ENCODE measurements at regions not wholly inside any gene's neighbourhood (a gene's known extent, or its start where the extent isn't known, plus 50 kb on each side); places are given as distances from the start of the nearest gene placed in this dataset.
"Not testable (repeated sequence)": the region's sequence is repeated elsewhere in the genome, so short reads cannot be mapped to it uniquely, and the experiment has no call there.

- DNase-seq, result no peak
Observed at GRCh38 chr5:57653636-57654290, 171.2 kb upstream of the ACTBL2 start.

DNA sequence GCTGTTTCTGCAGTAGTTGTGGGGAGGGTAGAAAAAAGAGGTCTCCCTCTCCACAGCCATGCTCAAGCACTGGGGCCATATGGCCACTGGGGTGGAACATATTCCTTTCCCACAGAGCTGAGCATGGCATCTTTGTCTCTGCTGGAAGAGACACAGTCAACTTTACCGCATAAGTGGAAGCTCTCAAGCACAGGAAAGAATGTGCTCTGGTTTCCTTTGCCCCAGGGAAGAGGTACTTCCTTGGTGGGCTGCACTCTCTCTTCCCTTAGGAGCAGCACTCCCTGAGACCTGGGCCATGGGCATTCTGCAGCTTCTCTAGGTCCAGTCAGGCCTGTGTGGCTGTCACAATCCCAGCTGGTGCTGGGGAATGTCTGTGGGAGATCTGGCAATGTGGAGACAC, 168.5 kb upstream of the ACTBL2 start:
- DNase-seq, result no peak

- DNase-seq, result peak; percentile 11
Observed at GRCh38 chr5:57650360-57651069, 167.9 kb upstream of the ACTBL2 start.

DNA sequence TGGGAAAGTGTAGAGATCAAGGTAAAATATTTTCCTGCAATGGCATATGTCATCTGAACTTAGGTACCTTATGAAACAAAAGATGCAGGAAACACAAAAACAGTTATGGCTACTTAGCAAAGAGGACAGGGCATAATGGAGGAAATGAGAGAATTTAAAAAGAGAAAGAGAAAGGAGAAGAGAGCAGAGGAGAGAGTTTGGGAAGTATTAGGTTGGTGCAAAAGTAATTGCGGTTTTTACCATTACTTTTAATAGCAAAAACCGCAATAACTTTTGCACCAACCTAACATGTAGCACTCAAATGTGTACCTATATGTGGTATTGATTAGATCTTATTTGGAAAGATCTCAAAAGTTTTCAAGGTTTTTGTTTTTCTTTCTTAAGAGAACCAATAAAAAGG, 160.1 kb upstream of the ACTBL2 start:
- DNase-seq, result no peak

DNA sequence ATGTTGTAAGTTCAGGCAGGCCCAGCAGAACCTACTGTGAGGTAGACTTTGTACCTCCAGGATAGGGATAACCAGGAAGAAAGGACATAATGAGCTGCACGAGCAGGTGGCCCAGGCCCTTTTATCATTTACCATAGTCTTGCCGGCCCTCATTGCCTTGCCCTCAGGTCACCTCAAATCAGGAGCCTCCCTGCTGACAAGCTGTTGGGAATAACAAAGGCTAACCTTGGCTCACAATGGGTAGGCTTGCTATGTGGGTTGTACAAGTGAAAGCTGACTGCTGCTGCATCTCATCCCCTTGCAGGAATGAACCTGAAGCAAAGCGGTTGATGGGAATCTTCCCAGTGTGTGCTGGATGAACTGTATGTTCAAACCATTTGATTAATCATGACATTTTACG, 159.5 kb upstream of the ACTBL2 start:
- DNase-seq, result no peak

DNA sequence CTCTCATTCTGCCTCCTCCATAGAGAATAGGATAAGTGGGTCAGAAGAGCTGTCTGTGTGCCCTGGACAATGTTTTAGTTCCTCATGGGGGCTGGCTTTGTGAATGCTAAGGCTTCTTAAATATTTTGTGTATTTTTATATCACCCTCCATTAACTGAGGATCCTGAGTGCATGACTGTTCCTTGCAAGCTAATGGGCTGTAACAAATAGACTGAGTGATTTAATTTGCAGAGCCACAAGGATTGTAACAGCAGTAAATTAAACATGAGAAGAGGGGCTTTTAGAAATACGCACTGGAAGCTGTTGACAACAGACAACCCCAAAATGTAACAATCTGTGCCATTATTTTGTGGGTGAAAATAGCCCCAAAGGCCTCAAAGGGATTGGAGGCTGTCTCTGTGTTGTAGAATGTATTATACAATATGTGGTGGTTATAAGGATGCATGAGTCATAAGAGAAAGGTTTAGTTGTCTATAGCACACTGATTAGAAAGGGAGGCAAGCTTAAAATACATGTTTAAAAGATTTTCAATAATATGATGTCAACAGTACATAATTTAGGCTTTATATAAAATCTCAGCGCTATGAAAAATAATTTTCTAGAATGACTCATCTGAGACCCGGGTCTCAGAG, 152.7 kb upstream of the ACTBL2 start:
- DNase-seq, result no peak

DNA sequence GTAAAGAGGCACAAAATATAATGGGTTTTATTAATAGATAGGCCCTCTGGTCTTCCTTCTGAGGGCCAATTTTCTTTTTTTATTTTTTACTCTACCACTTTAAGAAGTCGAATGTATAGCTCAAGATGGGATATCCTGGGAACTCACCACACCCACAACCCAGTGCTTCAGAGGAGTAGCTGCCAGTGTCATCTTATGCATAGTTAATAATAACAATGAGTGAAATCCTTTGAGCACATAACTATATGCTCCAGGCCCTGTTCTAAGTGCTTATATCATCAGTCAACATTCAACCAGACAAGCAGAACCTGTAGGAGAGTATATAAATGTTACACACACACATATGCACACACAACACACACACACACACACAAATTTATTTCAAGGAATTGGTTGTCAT, 150.3 kb upstream of the ACTBL2 start:
- no peak for DNase-seq

DNA sequence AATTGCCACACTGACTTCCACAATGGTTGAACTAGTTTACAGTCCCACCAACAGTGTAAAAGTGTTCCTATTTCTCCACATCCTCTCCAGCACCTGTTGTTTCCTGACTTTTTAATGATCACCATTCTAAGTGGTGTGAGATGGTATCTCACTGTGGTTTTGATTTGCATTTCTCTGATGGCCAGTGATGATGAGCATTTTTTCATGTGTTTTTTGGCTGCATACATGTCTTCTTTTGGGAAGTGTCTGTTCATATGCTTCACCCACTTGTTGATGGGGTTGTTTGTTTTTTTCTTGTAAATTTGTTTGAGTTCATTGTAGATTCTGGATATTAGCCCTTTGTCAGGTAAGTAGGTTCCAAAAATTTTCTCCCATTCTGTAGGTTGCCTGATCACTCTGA, 148.5 kb upstream of the ACTBL2 start:
- not testable (repeated sequence) for DNase-seq

DNA sequence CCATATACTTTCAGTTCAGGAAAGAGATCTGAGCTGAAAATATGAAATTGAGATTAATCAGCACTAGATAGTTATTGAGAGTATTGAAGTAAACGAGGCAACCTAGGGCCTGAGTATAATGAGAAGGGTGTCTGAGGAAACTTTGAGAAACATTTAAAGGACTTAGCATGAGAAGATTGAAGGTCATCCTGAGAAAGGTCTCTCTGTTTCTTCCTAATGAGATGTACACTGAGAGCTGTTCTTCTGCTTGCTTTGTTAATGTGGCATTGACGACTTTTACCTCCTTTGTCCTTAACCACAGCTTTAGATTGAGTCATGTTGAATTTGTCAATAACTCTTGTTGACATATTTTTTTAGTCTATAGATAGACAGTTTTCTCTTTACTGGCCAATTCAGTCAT, 145.1 kb upstream of the ACTBL2 start:
- no peak for DNase-seq

- DNase-seq, result no peak
Observed at GRCh38 chr5:57626703-57627102, 144.1 kb upstream of the ACTBL2 start.

GRCh38 chr5:57621624-57622023, 139.0 kb upstream of the ACTBL2 start:
- no peak for DNase-seq

GRCh38 chr5:57618767-57619381, 136.3 kb upstream of the ACTBL2 start:
- DNase-seq, result no peak

- no peak for DNase-seq
Observed at GRCh38 chr5:57613741-57614140, 131.1 kb upstream of the ACTBL2 start.

DNA sequence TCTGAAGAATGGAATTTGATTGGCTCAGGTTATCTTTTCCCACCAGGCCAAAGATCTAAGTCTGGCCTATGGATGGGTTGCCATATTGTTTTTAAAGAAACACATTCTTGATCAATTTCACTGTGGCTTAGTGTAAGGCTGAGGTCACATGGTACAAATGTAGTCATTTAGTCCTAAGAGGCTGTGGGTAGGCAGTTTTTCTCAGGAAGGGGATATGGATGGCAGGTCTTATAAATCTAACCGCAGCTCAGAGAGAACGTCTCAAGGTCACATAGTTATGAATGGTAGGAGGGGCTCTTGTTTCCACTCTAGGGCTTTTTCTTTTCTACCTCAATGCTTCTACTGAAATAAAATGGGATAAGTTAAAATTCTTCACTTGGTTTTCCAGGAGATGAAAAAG, 128.6 kb upstream of the ACTBL2 start:
- DNase-seq, result no peak

DNA sequence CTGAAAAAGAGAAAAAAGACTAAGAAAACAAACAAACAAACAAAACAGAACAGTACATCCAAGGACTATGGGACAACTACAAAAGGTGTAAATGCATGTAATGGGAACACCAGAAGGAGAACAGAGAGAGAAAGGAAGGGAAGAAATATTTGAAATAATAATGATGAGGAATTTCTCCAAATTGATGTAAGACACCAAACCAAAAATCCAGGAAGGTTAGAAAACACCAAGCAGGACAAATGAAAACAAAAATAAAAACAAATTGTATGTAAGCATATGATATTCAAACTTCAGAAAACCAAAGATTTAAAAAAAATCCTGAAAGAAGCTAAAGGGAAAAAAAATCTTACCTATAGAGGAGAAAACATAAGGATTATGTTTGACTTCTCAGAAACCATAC, 125.9 kb upstream of the ACTBL2 start:
- no peak for DNase-seq

DNA sequence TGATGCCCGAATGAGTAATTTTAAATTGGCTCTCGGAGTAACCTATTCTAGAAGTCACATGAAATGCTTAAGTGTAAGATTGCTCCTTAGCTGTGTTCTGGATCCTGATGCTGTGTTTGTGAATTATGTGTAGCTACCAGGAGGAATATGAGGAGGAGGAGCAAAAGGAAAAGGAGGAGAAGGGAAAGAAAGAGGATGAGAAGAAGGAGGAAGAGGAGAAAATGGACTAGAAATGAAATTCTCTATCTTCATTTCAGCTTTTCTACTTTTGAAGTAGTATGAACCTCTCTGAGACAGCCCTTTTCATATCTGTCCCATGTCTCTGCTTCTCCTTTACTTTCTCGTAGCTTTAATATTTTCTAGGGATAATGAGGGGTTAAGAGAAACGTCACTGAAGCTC, 119.4 kb upstream of the ACTBL2 start:
- no peak for DNase-seq

DNA sequence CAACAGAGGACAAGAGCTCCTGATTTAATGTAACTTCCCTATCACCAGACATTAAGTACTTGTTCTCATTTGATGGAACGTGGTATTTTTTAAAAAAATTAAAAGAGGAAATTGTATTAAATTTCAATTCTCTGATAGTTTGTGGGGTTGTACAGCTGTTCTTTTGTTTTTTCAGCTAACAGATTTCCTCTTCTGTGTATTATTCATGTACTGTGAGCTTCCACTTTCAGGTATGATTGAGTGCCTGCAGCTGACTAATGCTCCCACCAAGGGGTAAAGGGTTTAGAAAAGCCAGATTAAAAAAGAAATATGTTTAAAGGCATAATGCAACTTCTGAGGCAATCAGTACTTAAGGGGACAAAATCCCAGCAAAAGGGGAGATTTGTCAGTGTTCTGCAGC, 117.7 kb upstream of the ACTBL2 start:
- no peak for DNase-seq

DNA sequence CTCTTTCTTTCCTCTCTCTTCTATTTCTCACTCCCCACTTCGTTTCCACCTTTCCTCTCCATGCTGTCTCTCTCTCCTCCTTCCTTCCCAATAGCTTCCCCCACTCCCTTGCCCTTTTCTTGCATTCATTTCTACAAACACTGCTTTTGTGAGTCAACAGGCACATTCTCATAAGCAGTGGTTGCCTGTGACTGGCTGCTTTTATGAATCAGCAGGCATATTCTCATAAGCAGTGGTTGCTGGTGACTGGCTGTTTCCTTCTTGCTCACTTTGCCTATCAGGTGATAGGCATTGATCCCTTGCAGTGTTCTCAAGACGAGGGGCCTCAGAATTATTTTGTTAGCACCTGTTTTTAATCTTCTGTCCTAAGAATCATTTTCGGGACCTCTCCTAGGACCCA, 116.1 kb upstream of the ACTBL2 start:
- DNase-seq, result no peak

GRCh38 chr5:57598097-57598496, 115.5 kb upstream of the ACTBL2 start:
- DNase-seq, result no peak

- DNase-seq, result no peak
Observed at GRCh38 chr5:57595523-57595991, 112.9 kb upstream of the ACTBL2 start.

GRCh38 chr5:57594436-57594835, 111.8 kb upstream of the ACTBL2 start:
- no peak for DNase-seq

DNA sequence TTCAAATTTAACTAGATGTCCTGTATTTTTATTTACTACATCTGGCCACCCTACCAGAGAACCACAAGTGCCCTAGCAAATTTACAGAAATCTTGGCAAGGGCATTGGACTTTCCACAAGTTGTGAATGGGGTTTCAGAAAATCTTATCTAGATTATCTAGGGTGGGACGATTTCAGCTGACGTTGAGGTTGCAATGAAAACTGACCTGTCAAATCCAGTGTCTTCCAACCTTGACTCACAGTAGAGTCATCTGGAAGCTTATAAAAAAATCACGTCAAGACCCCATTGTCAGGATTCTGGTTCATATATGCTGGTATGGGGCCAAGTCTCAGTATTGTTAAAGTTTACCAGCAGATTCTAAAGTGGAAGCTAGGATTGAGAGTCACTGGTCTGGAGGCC, 109.6 kb upstream of the ACTBL2 start:
- DNase-seq, result no peak

- no peak for DNase-seq
Observed at GRCh38 chr5:57586649-57587048, 104.0 kb upstream of the ACTBL2 start.

DNA sequence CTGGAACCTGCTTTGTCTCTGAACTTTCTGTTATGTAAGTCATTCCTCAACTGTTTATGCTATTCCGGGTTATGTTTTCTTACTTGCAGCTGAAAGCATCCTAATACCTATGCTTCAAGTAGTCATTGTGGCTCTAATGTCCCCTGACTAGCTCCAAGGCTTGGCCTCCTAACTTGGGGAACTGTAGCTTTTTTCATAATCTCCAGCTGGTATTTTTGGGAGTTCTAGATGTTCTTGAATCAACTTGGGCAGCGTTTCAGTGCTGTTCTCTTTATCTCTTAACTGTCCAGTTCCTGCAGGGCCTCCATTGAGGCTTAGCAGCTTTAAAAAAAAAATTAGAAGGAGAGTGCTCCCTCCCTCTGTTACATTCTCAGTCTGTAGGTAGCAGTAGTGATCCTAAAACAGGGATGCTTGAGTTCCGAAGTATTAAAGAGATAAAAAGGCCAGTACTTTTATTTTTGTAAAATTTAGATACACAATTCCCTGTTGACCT, 100.0 kb upstream of the ACTBL2 start:
- no peak for DNase-seq
